Lung microvascular endothelial cell (primary cell): ENCODE measurements at regions not wholly inside any gene's neighbourhood (a gene's known extent, or its start where the extent isn't known, plus 50 kb on each side); places are given as distances from the start of the nearest gene placed in this dataset.

Source experiments
- DNase-seq, 2 donors: peaks; one replicate each; pipeline versions ENCODE4 v3.0.0 to v3.0.0-alpha.2; 2010; ENCODE audit warnings: low read depth in 2 of 2

GRCh38 chr2:204046145-204046544 is 109.6 kb downstream of the ICOS start:
- no peak for DNase-seq

- no peak for DNase-seq
Measured at GRCh38 chr2:204049635-204050034, 113.1 kb downstream of the ICOS start.

GRCh38 chr2:204050681-204051080 is 114.1 kb downstream of the ICOS start:
- no peak for DNase-seq

- peak in 1 of 2 donors; percentile 48 for DNase-seq
Measured at GRCh38 chr2:204051476-204051875, 114.9 kb downstream of the ICOS start.

GRCh38 chr2:204051984-204052556 is 115.5 kb downstream of the ICOS start:
- no peak for DNase-seq

GRCh38 chr2:204059016-204059415 is 122.5 kb downstream of the ICOS start:
- DNase-seq = no peak

GRCh38 chr2:204060841-204061240 is 124.3 kb downstream of the ICOS start:
- DNase-seq = no peak

GRCh38 chr2:204061241-204061640 is 124.7 kb downstream of the ICOS start:
- no peak for DNase-seq

GRCh38 chr2:204064119-204064518 is 127.6 kb downstream of the ICOS start:
- DNase-seq = no peak

GRCh38 chr2:204065566-204065965 is 129.0 kb downstream of the ICOS start:
- no peak for DNase-seq

GRCh38 chr2:204066051-204066450 is 129.5 kb downstream of the ICOS start:
- DNase-seq = no peak

GRCh38 chr2:204069804-204070203 is 133.2 kb downstream of the ICOS start:
- no peak for DNase-seq

GRCh38 chr2:204072443-204073324 is 136.1 kb downstream of the ICOS start:
- DNase-seq = peak; percentile 38 to 57

GRCh38 chr2:204074456-204074855 is 137.9 kb downstream of the ICOS start:
- no peak for DNase-seq

- peak in 1 of 2 donors; percentile 4 for DNase-seq
Measured at GRCh38 chr2:204078003-204078698, 141.6 kb downstream of the ICOS start.

GRCh38 chr2:204081487-204082425 is 145.2 kb downstream of the ICOS start:
- no peak for DNase-seq

- no peak for DNase-seq
Measured at GRCh38 chr2:204086167-204086566, 149.6 kb downstream of the ICOS start.

- DNase-seq = no peak
Measured at GRCh38 chr2:204089105-204089504, 152.5 kb downstream of the ICOS start.

GRCh38 chr2:204089574-204089973 is 153.0 kb downstream of the ICOS start:
- no peak for DNase-seq

GRCh38 chr2:204090021-204090420 is 153.5 kb downstream of the ICOS start:
- no peak for DNase-seq

- DNase-seq = no peak
Measured at GRCh38 chr2:204104811-204105210, 168.2 kb downstream of the ICOS start.
